ENCODE measurements at regions not wholly inside any gene's neighbourhood (a gene's known extent, or its start where the extent isn't known, plus 50 kb on each side); places are given as distances from the start of the nearest gene placed in this dataset.

DNA sequence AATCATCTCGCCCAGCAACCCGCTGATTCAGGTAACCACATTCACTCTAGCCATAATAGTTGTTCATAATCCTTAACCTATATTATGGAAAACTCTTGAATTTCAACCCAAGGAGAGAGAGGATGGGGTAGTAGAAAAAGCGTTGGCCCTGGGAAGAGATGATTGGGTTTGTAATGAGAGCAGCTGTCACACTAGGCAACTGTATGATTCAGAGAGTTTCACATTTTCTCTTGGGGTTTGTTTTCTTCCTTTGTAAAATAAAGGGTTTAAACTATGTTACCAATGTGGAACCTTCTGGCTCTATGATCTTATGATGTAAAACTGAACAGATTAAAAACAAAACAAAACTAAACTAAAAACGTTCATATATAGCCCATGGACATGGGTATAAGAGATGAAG is 705.2 kb upstream of the IGFBP3 start:
- Histone ChIP-seq H3K27me3 (no peaks in the 10 kb centered on the region), H3K4me1 (no peaks in the 10 kb centered on the region), H3K36me3 (no peaks in the 10 kb centered on the region), H3K27ac (no peak overlapping the region), H3K9me3 (no peaks in the 10 kb centered on the region), H3K4me3 (no peak overlapping the region)
- WGBS, 2 donors, result 75 to 82% methylated on average over 4 of the region's 4 CpGs
- ATAC-seq (no peak), FAIRE-seq (no peak), DNase-seq (no peak)
- TF ChIP-seq, protein P1, sequence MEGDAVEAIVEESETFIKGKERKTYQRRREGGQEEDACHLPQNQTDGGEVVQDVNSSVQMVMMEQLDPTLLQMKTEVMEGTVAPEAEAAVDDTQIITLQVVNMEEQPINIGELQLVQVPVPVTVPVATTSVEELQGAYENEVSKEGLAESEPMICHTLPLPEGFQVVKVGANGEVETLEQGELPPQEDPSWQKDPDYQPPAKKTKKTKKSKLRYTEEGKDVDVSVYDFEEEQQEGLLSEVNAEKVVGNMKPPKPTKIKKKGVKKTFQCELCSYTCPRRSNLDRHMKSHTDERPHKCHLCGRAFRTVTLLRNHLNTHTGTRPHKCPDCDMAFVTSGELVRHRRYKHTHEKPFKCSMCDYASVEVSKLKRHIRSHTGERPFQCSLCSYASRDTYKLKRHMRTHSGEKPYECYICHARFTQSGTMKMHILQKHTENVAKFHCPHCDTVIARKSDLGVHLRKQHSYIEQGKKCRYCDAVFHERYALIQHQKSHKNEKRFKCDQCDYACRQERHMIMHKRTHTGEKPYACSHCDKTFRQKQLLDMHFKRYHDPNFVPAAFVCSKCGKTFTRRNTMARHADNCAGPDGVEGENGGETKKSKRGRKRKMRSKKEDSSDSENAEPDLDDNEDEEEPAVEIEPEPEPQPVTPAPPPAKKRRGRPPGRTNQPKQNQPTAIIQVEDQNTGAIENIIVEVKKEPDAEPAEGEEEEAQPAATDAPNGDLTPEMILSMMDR (IDR thresholded peaks at IDR 0.05), result no peak
- intact Hi-C loops (cut with DNase I), result loop anchor here in 1 of 3 donors (5.0 kb wide), 1 partner anchor 249 kb away; no protein-coding TSS in a partner anchor

DNA sequence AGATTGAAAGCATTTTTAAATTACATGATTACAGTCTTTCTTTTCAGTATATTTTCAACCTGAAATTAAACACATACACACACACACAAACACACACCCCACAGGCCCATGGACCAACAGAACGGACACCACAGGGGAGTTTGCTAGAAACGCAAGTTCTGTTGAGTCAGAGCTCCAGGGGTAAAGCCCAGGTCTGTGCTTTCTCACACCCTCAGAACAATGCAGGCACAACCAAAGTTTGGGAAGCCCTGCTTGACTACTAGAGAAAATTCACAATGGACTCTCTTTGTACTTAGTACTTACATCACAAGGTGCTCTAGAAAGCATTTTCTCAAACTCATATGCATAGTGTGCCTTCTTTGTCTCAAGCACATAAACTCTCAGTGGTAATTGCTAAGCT is 704.0 kb upstream of the IGFBP3 start:
- intact Hi-C loops (cut with DNase I), result loop anchor here in 1 of 3 donors (5.0 kb wide), 1 partner anchor 248 kb away; no protein-coding TSS in a partner anchor
- no peak for FAIRE-seq
- Histone ChIP-seq H3K9me3 (no peaks in the 10 kb centered on the region), H3K4me3 (no peak overlapping the region), H3K27me3 (no peaks in the 10 kb centered on the region), H3K36me3 (no peaks in the 10 kb centered on the region), H3K27ac (no peak overlapping the region), H3K4me1 (no peaks in the 10 kb centered on the region)
- ATAC-seq, result no peak
- 45 to 68% methylated on average over 2 of the region's 2 CpGs for WGBS, 2 donors
- no peak for DNase-seq
- TF ChIP-seq, protein P1 (IDR thresholded peaks at IDR 0.05), result no peak

DNA sequence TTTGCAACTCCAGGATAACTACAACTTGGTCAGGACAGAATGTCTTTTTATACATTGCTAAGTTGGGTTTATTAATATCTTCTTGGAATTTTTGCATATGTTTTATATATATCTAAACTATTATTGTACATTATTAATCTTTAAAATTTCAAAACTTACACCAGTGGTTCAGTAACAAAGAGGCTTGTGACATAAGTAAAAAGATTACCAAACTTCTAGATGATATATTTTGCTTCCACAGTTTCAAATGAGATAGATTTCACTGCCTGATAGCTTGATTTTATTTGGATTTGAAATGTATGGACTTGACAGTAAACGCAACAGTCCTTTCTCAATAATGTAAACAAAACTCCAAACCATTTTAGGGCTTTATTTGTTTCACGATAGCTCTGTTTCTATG is 701.2 kb upstream of the IGFBP3 start:
- no peaks in the 10 kb centered on the region for H3K36me3 ChIP-seq
- H3K4me1 ChIP-seq, result no peaks in the 10 kb centered on the region
- intact Hi-C loops (cut with DNase I), result no loop called here
- ATAC-seq, result no peak
- WGBS, 2 donors, result 80 to 90% methylated on average over 2 of the region's 2 CpGs
- FAIRE-seq, result no peak
- H3K9me3 ChIP-seq, result no peaks in the 10 kb centered on the region
- no peaks in the 10 kb centered on the region for H3K27me3 ChIP-seq
- no peak for DNase-seq
- H3K27ac ChIP-seq, result no peak overlapping the region
- H3K4me3 ChIP-seq, result no peak overlapping the region
- TF ChIP-seq, protein P1 (IDR thresholded peaks at IDR 0.05), result no peak

DNA sequence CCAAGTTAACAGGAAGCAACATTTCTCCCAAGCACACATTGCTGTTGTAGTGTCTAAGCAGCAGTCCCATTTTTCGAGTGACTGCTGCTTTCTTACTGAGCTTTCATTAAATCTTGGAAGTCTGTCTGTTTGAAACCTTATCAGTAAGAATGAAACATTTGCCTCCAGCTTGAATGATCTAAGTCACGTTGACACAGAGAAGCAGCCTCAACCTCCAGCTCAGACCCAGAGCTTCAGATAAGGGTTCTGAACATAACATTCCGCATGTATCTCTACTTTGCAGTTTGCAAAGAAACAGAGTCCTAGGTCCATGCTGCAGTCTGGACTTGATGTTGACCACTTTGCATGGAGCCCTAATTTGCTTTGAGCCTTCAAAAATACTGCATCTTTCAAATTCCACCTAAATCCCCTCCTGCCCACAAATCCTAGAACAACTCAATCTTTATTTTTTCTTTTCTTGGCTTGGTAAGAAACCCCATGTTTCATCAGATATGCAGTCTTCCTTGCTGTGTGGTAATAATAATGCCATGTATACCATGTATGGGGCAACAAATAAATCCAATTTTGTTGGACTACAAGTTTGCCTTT is 698.7 kb upstream of the IGFBP3 start:
- no peak overlapping the region for H3K27ac ChIP-seq
- TF ChIP-seq, protein P1 (IDR thresholded peaks at IDR 0.05), result no peak
- H3K36me3 ChIP-seq, result no peaks in the 10 kb centered on the region
- H3K4me1 ChIP-seq, result no peaks in the 10 kb centered on the region
- ATAC-seq (no peak), DNase-seq (no peak), FAIRE-seq (no peak)
- 47 to 52% methylated on average over 3 of the region's 3 CpGs for WGBS, 2 donors
- H3K4me3 ChIP-seq, result no peak overlapping the region
- H3K9me3 ChIP-seq, result no peaks in the 10 kb centered on the region
- intact Hi-C loops (cut with DNase I), result no loop called here
- H3K27me3 ChIP-seq, result no peaks in the 10 kb centered on the region

DNA sequence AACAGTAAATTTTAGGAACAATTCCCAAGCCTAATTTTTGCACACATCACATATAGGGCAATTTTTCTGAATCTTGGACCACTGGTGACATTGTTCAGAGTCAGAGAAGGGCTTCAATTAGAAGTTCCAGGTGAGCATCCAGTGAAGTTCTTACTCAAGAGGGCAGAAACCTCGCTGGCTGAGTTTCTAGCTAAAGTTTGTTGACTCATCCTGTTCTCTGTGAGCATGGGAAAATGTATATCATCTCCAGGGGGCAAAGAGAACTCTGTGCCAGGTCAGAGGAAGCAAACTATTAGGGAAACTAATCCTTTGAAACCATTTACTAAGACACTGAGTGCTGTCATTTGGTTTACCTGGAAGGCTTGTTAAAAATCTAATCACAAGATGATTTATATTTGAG is 695.6 kb upstream of the IGFBP3 start:
- WGBS, 2 donors, result 88 to 91% methylated on average over 1 of the region's 1 CpG
- intact Hi-C loops (cut with DNase I), result no loop called here
- FAIRE-seq, result no peak
- H3K9me3 ChIP-seq, result no peaks in the 10 kb centered on the region
- H3K27me3 ChIP-seq, result no peaks in the 10 kb centered on the region
- H3K27ac ChIP-seq, result no peak overlapping the region
- H3K4me1 ChIP-seq, result peaks cover 0 to 6% (median 0%) of the 10 kb centered on the region in 3 donors
- DNase-seq, result no peak
- H3K4me3 ChIP-seq, result no peak overlapping the region
- no peak for ATAC-seq
- TF ChIP-seq, protein P1 (IDR thresholded peaks at IDR 0.05), result no peak
- H3K36me3 ChIP-seq, result no peaks in the 10 kb centered on the region
